HEK293 (cell line): ENCODE measurements at regions not wholly inside any gene's neighbourhood (a gene's known extent, or its start where the extent isn't known, plus 50 kb on each side); places are given as distances from the start of the nearest gene placed in this dataset.

Experiments
- CTCF ChIA-PET: fragments of 350-600 bp; formaldehyde crosslinking; extraction: SDS; loops from one replicate; lab custom pipeline; 2021; ENCODE audit warnings: antibody characterized with exemption; lab: Yijun Ruan, JAX
- POLR2A ChIA-PET: fragments of 300-600 bp; formaldehyde crosslinking; extraction: SDS; loops from one replicate; lab custom pipeline; 2020; ENCODE audit warnings: antibody characterized with exemption, inconsistent platforms; lab: Yijun Ruan, JAX
- H3K27ac ChIP-seq: fragments of 200-500 bp; sonication (Bioruptor generic); 2 replicates; pipeline ENCODE4 v1.5.1; 2014; ENCODE audit warnings: low read depth, low read length, control low read depth, inconsistent platforms; ENCODE audit errors: extremely low read depth
- H3K36me3 ChIP-seq, 2 experiments: fragments of 200-500 bp in 1 of 2; sonication (Bioruptor generic) in 1 of 2; 1 replicate in 1 of 2; 2 replicates in 1 of 2; pipeline ENCODE4 v1.5.1; 2014 to 2017; ENCODE audit warnings: inconsistent platforms in 2 of 2, low read length in 2 of 2; ENCODE audit not compliant: control insufficient read depth in 2 of 2, insufficient read depth in 1 of 2
- H3K4me1 ChIP-seq: fragments of 200-500 bp; sonication (Bioruptor generic); 2 replicates; pipeline ENCODE4 v1.5.1; 2014; ENCODE audit warnings: mild to moderate bottlenecking, low read length, inconsistent platforms; ENCODE audit not compliant: control insufficient read depth, insufficient read depth
- H3K4me3 ChIP-seq: 2 replicates; pipeline ENCODE4 v1.5.1; 2011; ENCODE audit warnings: low read depth, mild to moderate bottlenecking, control low read depth, low read length, moderate library complexity
- H3K9me3 ChIP-seq: fragments of 200-500 bp; sonication (Bioruptor generic); 2 replicates; pipeline ENCODE4 v1.5.1; 2014; ENCODE audit warnings: low read depth, low read length, inconsistent platforms; ENCODE audit not compliant: control insufficient read depth, insufficient read depth
- BCL11A ChIP-seq: fragments of 450-650 bp; formaldehyde crosslinking; IDR thresholded peaks from 2 replicates; pipeline ENCODE4 v1.5.1; 2016; ENCODE audit warnings: low read depth, missing biosample characterization, missing genetic modification characterization
- EGR2 ChIP-seq: fragments of 450-650 bp; formaldehyde crosslinking; IDR thresholded peaks from 2 replicates; pipeline ENCODE4 v1.5.1; 2016; ENCODE audit warnings: low read depth, missing biosample characterization, missing genetic modification characterization
- KLF1 ChIP-seq: fragments of 450-650 bp; formaldehyde crosslinking; IDR thresholded peaks from 2 replicates; pipeline ENCODE4 v1.5.1; 2016; ENCODE audit warnings: missing biosample characterization, missing genetic modification characterization
- KLF9 ChIP-seq: fragments of 450-650 bp; formaldehyde crosslinking; IDR thresholded peaks from 2 replicates; pipeline ENCODE4 v1.5.1; 2016; ENCODE audit warnings: missing biosample characterization, missing genetic modification characterization, low read depth
- SALL2 ChIP-seq: fragments of 450-650 bp; formaldehyde crosslinking; IDR thresholded peaks from 2 replicates; pipeline ENCODE4 v1.5.0; 2017; ENCODE audit warnings: missing biosample characterization, mild to moderate bottlenecking, missing genetic modification characterization, borderline replicate concordance
- SCRT2 ChIP-seq: fragments of 450-650 bp; formaldehyde crosslinking; IDR thresholded peaks from 2 replicates; pipeline ENCODE4 v1.5.1; 2016; ENCODE audit warnings: missing biosample characterization, missing genetic modification characterization
- SP2 ChIP-seq: fragments of 450-650 bp; formaldehyde crosslinking; IDR thresholded peaks from 2 replicates; pipeline ENCODE4 v1.5.1; 2016; ENCODE audit warnings: missing biosample characterization, missing genetic modification characterization
- TCF7L2 ChIP-seq: IDR thresholded peaks from 2 replicates; pipeline ENCODE4 v1.6.1; 2011; ENCODE audit warnings: low read depth, mild to moderate bottlenecking, inconsistent platforms, low read length, moderate library complexity, borderline replicate concordance
- ZNF202 ChIP-seq: fragments of 450-650 bp; formaldehyde crosslinking; IDR thresholded peaks from 2 replicates; pipeline ENCODE4 v1.5.1; 2016; ENCODE audit warnings: missing biosample characterization, missing genetic modification characterization, borderline replicate concordance
- ZNF274 ChIP-seq, 2 experiments: fragments of 200-500 bp in 1 of 2; fragments of 450-650 bp in 1 of 2; sonication (Bioruptor generic) in 1 of 2; formaldehyde crosslinking in 1 of 2; IDR thresholded peaks; 2 replicates each; pipeline versions ENCODE4 v1.5.1 to v1.6.1; 2014 to 2016; ENCODE audit warnings: borderline replicate concordance in 1 of 2, inconsistent platforms in 1 of 2, low read length in 1 of 2, missing biosample characterization in 1 of 2, missing genetic modification characterization in 1 of 2
- ZNF324 ChIP-seq: fragments of 450-650 bp; formaldehyde crosslinking; IDR thresholded peaks from 2 replicates; pipeline ENCODE4 v1.5.1; 2016; ENCODE audit warnings: missing biosample characterization, missing genetic modification characterization
- ZNF585B ChIP-seq: fragments of 450-650 bp; formaldehyde crosslinking; IDR thresholded peaks from 2 replicates; pipeline ENCODE4 v1.5.1; 2016; ENCODE audit warnings: missing biosample characterization, missing genetic modification characterization
- ZNF600 ChIP-seq: fragments of 450-650 bp; formaldehyde crosslinking; IDR thresholded peaks from 2 replicates; pipeline ENCODE4 v1.5.1; 2016; ENCODE audit warnings: missing biosample characterization, missing genetic modification characterization
- ZNF610 ChIP-seq: fragments of 450-650 bp; formaldehyde crosslinking; IDR thresholded peaks from 2 replicates; pipeline ENCODE4 v1.5.1; 2016; ENCODE audit warnings: missing biosample characterization, missing genetic modification characterization, borderline replicate concordance
- TF ChIP-seq, protein P1 (sequence below): fragments of 450-650 bp; formaldehyde crosslinking; IDR thresholded peaks from 2 replicates; pipeline ENCODE4 v1.5.1; 2016; ENCODE audit warnings: missing biosample characterization, missing genetic modification characterization
- TF ChIP-seq, protein P2 (sequence below): fragments of 450-650 bp; formaldehyde crosslinking; conservative IDR thresholded peaks from 2 replicates; pipeline ENCODE4 v1.5.1; 2016; ENCODE audit warnings: low read depth, missing biosample characterization, missing genetic modification characterization
- TF ChIP-seq, protein P3 (sequence below): fragments of 450-650 bp; formaldehyde crosslinking; conservative IDR thresholded peaks from 2 replicates; pipeline ENCODE4 v1.5.1; 2016; ENCODE audit warnings: low read depth, missing biosample characterization, missing genetic modification characterization

DNA sequence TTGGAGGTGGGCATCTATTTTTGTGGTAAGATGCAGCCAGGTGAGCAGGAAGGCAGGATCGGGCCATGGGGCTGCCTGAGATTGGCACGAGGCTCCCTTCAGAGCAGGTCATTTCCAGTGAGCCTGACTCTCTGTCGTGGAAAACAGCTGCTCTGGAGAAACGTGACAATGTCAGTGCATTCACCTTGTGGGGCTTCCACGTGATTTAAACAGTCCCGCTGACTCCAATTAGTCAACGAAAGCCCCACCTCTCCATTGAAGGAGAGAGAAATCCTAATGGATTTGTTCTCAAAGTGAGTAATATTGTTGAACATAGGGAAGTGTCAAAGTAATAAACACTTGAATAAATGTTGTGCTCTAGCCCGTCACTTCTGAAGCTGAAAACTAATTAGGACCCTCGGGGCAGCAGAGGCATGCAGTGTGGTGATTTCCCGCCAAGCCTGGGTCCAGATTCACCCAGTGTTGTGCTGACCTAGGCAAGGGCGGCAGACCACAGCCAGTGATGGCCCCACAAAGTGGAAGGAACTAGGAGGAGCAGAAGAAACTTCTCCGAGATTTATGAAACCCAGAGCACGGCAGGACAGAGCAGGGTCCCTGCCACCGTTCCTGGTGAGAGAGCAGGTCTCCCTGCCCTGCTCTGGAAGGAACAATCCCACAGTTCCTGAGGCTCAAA, 172.5 kb upstream of the C1orf174 start:
- Histone ChIP-seq H3K4me3 (no peak overlapping the region), H3K36me3 (no peaks in the 10 kb centered on the region), H3K9me3 (no peaks in the 10 kb centered on the region)
- CTCF ChIA-PET: interaction anchor here (0.6 kb wide), 1 partner anchor 142 kb away, joined by 6 read pairs; no protein-coding TSS in a partner anchor
- POLR2A ChIA-PET: no interaction called here
- TF ChIP-seq, protein P1, sequence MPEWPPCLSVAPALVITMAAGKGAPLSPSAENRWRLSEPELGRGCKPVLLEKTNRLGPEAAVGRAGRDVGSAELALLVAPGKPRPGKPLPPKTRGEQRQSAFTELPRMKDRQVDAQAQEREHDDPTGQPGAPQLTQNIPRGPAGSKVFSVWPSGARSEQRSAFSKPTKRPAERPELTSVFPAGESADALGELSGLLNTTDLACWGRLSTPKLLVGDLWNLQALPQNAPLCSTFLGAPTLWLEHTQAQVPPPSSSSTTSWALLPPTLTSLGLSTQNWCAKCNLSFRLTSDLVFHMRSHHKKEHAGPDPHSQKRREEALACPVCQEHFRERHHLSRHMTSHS (tag by site-specific recombination): no peak
- TF ChIP-seq KLF1 (tag by site-specific recombination): no peak
- no peak for TF ChIP-seq ZNF585B (tag by site-specific recombination)
- no peak for TF ChIP-seq SALL2 (tag by site-specific recombination)
- TF ChIP-seq SCRT2: no peak
- no peak for TF ChIP-seq ZNF324 (tag by site-specific recombination)
- TF ChIP-seq BCL11A (tag by site-specific recombination): no peak
- TF ChIP-seq, protein P2, sequence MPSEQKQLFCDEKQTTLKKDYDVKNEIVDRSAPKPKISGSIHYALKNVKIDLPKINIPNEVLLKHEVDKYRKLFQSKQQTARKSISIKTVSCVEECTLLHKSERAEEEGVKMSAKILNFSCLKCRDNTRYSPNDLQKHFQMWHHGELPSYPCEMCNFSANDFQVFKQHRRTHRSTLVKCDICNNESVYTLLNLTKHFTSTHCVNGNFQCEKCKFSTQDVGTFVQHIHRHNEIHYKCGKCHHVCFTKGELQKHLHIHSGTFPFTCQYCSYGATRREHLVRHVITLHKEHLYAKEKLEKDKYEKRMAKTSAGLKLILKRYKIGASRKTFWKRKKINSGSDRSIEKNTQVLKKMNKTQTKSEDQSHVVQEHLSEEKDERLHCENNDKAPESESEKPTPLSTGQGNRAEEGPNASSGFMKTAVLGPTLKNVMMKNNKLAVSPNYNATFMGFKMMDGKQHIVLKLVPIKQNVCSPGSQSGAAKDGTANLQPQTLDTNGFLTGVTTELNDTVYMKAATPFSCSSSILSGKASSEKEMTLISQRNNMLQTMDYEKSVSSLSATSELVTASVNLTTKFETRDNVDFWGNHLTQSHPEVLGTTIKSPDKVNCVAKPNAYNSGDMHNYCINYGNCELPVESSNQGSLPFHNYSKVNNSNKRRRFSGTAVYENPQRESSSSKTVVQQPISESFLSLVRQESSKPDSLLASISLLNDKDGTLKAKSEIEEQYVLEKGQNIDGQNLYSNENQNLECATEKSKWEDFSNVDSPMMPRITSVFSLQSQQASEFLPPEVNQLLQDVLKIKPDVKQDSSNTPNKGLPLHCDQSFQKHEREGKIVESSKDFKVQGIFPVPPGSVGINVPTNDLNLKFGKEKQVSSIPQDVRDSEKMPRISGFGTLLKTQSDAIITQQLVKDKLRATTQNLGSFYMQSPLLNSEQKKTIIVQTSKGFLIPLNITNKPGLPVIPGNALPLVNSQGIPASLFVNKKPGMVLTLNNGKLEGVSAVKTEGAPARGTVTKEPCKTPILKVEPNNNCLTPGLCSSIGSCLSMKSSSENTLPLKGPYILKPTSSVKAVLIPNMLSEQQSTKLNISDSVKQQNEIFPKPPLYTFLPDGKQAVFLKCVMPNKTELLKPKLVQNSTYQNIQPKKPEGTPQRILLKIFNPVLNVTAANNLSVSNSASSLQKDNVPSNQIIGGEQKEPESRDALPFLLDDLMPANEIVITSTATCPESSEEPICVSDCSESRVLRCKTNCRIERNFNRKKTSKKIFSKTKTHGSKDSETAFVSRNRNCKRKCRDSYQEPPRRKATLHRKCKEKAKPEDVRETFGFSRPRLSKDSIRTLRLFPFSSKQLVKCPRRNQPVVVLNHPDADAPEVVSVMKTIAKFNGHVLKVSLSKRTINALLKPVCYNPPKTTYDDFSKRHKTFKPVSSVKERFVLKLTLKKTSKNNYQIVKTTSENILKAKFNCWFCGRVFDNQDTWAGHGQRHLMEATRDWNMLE (tag by site-specific recombination): no peak
- TF ChIP-seq ZNF274 (IDR thresholded peaks at IDR 0.05; ENCODE audit: low read length): no peak
- no peak for TF ChIP-seq ZNF274 (tag by site-specific recombination; IDR thresholded peaks at IDR 0.05; ENCODE audit: borderline replicate concordance)
- no peak for TF ChIP-seq SP2 (tag by site-specific recombination)
- no peak for TF ChIP-seq EGR2
- TF ChIP-seq, protein P3, sequence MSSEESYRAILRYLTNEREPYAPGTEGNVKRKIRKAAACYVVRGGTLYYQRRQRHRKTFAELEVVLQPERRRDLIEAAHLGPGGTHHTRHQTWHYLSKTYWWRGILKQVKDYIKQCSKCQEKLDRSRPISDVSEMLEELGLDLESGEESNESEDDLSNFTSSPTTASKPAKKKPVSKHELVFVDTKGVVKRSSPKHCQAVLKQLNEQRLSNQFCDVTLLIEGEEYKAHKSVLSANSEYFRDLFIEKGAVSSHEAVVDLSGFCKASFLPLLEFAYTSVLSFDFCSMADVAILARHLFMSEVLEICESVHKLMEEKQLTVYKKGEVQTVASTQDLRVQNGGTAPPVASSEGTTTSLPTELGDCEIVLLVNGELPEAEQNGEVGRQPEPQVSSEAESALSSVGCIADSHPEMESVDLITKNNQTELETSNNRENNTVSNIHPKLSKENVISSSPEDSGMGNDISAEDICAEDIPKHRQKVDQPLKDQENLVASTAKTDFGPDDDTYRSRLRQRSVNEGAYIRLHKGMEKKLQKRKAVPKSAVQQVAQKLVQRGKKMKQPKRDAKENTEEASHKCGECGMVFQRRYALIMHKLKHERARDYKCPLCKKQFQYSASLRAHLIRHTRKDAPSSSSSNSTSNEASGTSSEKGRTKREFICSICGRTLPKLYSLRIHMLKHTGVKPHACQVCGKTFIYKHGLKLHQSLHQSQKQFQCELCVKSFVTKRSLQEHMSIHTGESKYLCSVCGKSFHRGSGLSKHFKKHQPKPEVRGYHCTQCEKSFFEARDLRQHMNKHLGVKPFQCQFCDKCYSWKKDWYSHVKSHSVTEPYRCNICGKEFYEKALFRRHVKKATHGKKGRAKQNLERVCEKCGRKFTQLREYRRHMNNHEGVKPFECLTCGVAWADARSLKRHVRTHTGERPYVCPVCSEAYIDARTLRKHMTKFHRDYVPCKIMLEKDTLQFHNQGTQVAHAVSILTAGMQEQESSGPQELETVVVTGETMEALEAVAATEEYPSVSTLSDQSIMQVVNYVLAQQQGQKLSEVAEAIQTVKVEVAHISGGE (tag by site-specific recombination): no peak
- TF ChIP-seq TCF7L2: no peak
- no peak for TF ChIP-seq ZNF202 (tag by site-specific recombination)
- TF ChIP-seq ZNF610 (tag by site-specific recombination): no peak
- no peak for TF ChIP-seq KLF9 (tag by site-specific recombination)
- TF ChIP-seq ZNF600 (tag by site-specific recombination): no peak
- TF ChIP-seq, all 188 proteins: peak for 0
- Histone ChIP-seq H3K4me1 (no peaks in the 10 kb centered on the region), H3K27ac (no peak overlapping the region)
